H54 (cell line): ENCODE measurements at regions not wholly inside any gene's neighbourhood (a gene's known extent, or its start where the extent isn't known, plus 50 kb on each side); places are given as distances from the start of the nearest gene placed in this dataset.

Source experiments
- DNase-seq: peaks from one replicate; pipeline ENCODE4 v3.0.0; 2011; ENCODE audit warnings: low spot score, mixed read lengths; ENCODE audit not compliant: insufficient read length
- FAIRE-seq: peaks from 3 replicates; lab custom pipeline; 2011; peaks lifted over from hg19 to GRCh38; lab: Jason Lieb, UNC
- POLR2A ChIP-seq: IDR thresholded peaks from 2 replicates; pipeline ENCODE4 v1.6.1; 2011; ENCODE audit warnings: low read depth, mild to moderate bottlenecking, low read length

- DNase-seq (no peak), FAIRE-seq (no peak)
- TF ChIP-seq POLR2A: no peak
Measured at GRCh38 chr1:58312971-58313563, 233.5 kb downstream of the OMA1 start.

GRCh38 chr1:58312461-58312860, 234.1 kb downstream of the OMA1 start:
- no peak for TF ChIP-seq POLR2A
- FAIRE-seq (no peak), DNase-seq (no peak)

- FAIRE-seq (no peak), DNase-seq (no peak)
- TF ChIP-seq POLR2A: no peak
Measured at GRCh38 chr1:58310881-58311280, 235.6 kb downstream of the OMA1 start.

GRCh38 chr1:58310469-58310868, 236.1 kb downstream of the OMA1 start:
- DNase-seq (no peak), FAIRE-seq (no peak)
- no peak for TF ChIP-seq POLR2A

- TF ChIP-seq POLR2A: no peak
- FAIRE-seq (no peak), DNase-seq (no peak)
Measured at GRCh38 chr1:58308206-58308605, 238.3 kb downstream of the OMA1 start.

GRCh38 chr1:58307431-58307830, 239.1 kb downstream of the OMA1 start:
- DNase-seq (no peak), FAIRE-seq (no peak)
- TF ChIP-seq POLR2A: no peak

GRCh38 chr1:58305622-58306021, 240.9 kb downstream of the OMA1 start:
- FAIRE-seq: no peak
- no peak for TF ChIP-seq POLR2A

GRCh38 chr1:58304346-58304975, 242.1 kb downstream of the OMA1 start:
- FAIRE-seq: no peak
- no peak for DNase-seq
- TF ChIP-seq POLR2A: no peak

More at GRCh38 chr1:58305622-58306021, 240.9 kb downstream of the OMA1 start:
- DNase-seq: no peak

GRCh38 chr1:58303841-58304240, 242.7 kb downstream of the OMA1 start:
- DNase-seq: no peak
- FAIRE-seq: no peak
- TF ChIP-seq POLR2A: no peak

GRCh38 chr1:58293388-58293787, 253.1 kb downstream of the OMA1 start:
- no peak for FAIRE-seq
- no peak for TF ChIP-seq POLR2A
- DNase-seq: no peak

- TF ChIP-seq POLR2A: no peak
- FAIRE-seq: no peak
- no peak for DNase-seq
Measured at GRCh38 chr1:58290685-58291372, 255.7 kb downstream of the OMA1 start.

GRCh38 chr1:58288624-58289142, 257.8 kb downstream of the OMA1 start:
- TF ChIP-seq POLR2A: no peak
- DNase-seq (no peak), FAIRE-seq (no peak)

GRCh38 chr1:58287894-58288623, 258.5 kb downstream of the OMA1 start:
- no peak for DNase-seq
- no peak for FAIRE-seq
- TF ChIP-seq POLR2A: no peak

- TF ChIP-seq POLR2A: no peak
- DNase-seq (no peak), FAIRE-seq (no peak)
Measured at GRCh38 chr1:58284225-58284510, 262.4 kb downstream of the OMA1 start.
